Ectodermal cell (in vitro differentiated cells): ENCODE measurements at regions not wholly inside any gene's neighbourhood (a gene's known extent, or its start where the extent isn't known, plus 50 kb on each side); places are given as distances from the start of the nearest gene placed in this dataset.
"Not testable (repeated sequence)": the region's sequence is repeated elsewhere in the genome, so short reads cannot be mapped to it uniquely, and the experiment has no call there.

Experiments used
- H3K27ac ChIP-seq: 2 replicates; pipeline ENCODE4 v1.7.0; 2013; ENCODE audit warnings: mild to moderate bottlenecking, low read depth, low read length; ENCODE audit not compliant: insufficient read depth, poor library complexity, severe bottlenecking
- H3K27me3 ChIP-seq: 2 replicates; pipeline ENCODE4 v1.7.0; 2013; ENCODE audit warnings: mild to moderate bottlenecking, low read length; ENCODE audit not compliant: insufficient read depth, control insufficient read depth, poor library complexity, severe bottlenecking
- H3K36me3 ChIP-seq: one replicate; pipeline ENCODE4 v1.7.0; 2013; ENCODE audit warnings: low read length; ENCODE audit not compliant: control insufficient read depth, insufficient read depth
- H3K4me1 ChIP-seq: one replicate; pipeline ENCODE4 v1.7.0; 2013; ENCODE audit warnings: low read length; ENCODE audit not compliant: control insufficient read depth, insufficient read depth
- H3K4me3 ChIP-seq: 2 replicates; pipeline ENCODE4 v1.7.0; 2013; ENCODE audit warnings: low read depth, low read length, control low read depth; ENCODE audit not compliant: insufficient read depth
- H3K9me3 ChIP-seq: 2 replicates; pipeline ENCODE4 v1.7.0; 2013; ENCODE audit warnings: mild to moderate bottlenecking, low read length, moderate library complexity; ENCODE audit not compliant: control insufficient read depth
- WGBS, 2 experiments: methylation state at CpG; one replicate each; pipeline ENCODE4 v1.1.7; 2013; ENCODE audit warnings: missing lambda C conversion rate in 2 of 2; 5-methylcytosine and 5-hydroxymethylcytosine counted together

DNA sequence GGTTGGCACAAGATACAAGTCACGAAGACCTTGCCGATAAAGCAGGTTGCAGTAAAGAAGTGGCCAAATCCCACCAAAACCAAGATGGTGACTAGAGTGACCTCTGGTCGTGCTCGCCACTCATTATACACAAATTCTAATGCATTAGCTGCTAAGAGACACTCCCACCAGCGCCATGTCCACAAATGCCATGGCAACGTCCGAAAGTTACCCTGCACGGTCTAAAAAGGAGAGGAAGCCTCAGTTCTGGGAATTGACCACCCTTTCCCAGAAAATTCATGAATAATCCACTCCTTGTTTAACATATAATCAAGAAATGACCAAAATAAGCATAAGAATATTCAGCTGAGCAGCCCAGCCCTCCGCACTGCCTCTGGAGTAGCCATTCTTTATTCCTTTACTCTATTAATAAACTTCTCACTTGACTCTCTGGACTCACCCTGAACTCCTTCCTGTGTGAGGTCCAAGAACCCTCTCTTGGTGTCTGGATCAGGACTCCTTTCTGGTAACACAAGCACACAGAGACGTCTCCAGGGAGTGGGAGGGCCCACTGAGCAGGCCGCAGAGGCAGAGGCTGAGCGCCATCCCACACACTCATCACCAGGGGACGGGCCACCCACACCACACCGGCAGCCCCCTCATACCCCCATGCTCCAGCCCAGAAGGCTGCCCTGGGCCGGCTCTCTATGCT is 5431.8 kb upstream of the TPTE start:
- H3K27me3 ChIP-seq, H3K27ac ChIP-seq, H3K36me3 ChIP-seq, H3K9me3 ChIP-seq, H3K4me1 ChIP-seq, H3K4me3 ChIP-seq: not testable (repeated sequence)
- WGBS, 2 experiments = 75 to 100% methylated on average over 1 of the region's 15 CpGs

- WGBS, 2 experiments = 95% methylated on average over 11 to 16 of the region's 34 CpGs
- H3K27ac ChIP-seq = not testable (repeated sequence)
These were observed 5431.0 kb upstream of the TPTE start for GRCh38 chr21:5090132-5091079.

GRCh38 chr21:5091274-5091673 is 5430.1 kb upstream of the TPTE start:
- H3K4me1 ChIP-seq = not testable (repeated sequence)
- WGBS, 2 experiments = no CpG with 5 or more reads among the region's 11 CpGs

More at GRCh38 chr21:5090132-5091079, 5431.0 kb upstream of the TPTE start:
- H3K27me3 ChIP-seq, H3K9me3 ChIP-seq, H3K4me3 ChIP-seq, H3K4me1 ChIP-seq, H3K36me3 ChIP-seq: not testable (repeated sequence)

GRCh38 chr21:5095628-5096027 is 5425.8 kb upstream of the TPTE start:
- not testable (repeated sequence) for H3K4me1 ChIP-seq, H3K9me3 ChIP-seq
- 98 to 100% methylated on average over 2 to 4 of the region's 15 CpGs for WGBS, 2 experiments

More at GRCh38 chr21:5091274-5091673, 5430.1 kb upstream of the TPTE start:
- H3K27ac ChIP-seq, H3K9me3 ChIP-seq, H3K4me3 ChIP-seq, H3K27me3 ChIP-seq, H3K36me3 ChIP-seq: not testable (repeated sequence)

GRCh38 chr21:5098010-5098743 is 5423.2 kb upstream of the TPTE start:
- 91 to 93% methylated on average over 5 to 9 of the region's 25 CpGs for WGBS, 2 experiments
- H3K4me3 ChIP-seq, H3K27ac ChIP-seq, H3K9me3 ChIP-seq, H3K4me1 ChIP-seq, H3K36me3 ChIP-seq, H3K27me3 ChIP-seq: not testable (repeated sequence)

More at GRCh38 chr21:5095628-5096027, 5425.8 kb upstream of the TPTE start:
- H3K4me3 ChIP-seq, H3K36me3 ChIP-seq, H3K27ac ChIP-seq, H3K27me3 ChIP-seq: not testable (repeated sequence)

DNA sequence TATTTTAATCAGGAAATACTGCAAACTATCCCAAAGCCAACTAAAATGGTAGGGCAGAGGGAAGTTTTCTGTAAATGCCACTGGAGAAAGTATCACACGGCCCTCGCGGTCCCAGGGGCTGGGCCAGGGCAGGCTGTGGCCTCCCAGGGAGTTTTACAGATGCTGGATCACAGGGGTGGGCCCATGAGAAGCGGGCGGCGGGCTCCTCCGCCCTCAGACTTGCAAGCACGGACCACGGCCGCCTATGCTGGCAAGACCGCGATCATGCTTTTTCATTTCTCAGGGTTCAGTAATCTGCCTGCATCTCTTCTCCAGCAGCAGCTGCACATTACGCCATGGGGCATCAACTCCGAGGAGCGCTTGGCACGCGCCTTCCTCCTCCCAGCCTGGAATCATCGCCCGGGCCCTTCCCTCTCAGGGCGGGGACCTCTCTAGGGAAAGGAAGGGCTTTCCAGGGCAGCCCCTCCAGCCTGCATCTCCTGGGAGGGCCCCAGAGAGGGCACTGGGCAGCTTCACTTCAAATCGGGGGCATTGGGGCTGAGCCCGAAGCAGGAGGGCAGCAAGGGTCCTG is 5420.7 kb upstream of the TPTE start:
- not testable (repeated sequence) for H3K9me3 ChIP-seq, H3K4me1 ChIP-seq, H3K27me3 ChIP-seq, H3K4me3 ChIP-seq, H3K27ac ChIP-seq, H3K36me3 ChIP-seq
- WGBS, 2 experiments = no CpG with 5 or more reads among the region's 22 CpGs

DNA sequence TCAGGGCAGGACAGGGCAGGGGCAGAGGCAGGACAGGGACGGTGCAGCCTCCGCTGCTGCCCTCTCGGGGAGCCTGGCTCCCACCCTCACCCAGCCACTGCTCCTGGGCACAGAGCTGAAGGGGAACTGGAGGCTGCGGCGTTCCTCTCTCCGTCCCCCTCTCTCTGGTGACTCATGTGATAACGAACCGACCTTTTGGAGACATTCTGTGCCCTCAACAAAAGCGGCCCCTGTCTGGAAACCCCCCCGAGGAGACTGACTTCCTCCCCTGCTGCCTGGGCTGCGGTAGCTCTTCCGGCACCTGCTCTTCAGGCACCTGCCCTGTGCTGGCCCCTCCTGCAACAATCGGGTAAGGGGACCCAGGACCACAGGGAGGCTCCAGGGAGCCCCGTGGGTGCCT is 5419.6 kb upstream of the TPTE start:
- not testable (repeated sequence) for H3K9me3 ChIP-seq, H3K27ac ChIP-seq, H3K4me3 ChIP-seq, H3K36me3 ChIP-seq, H3K27me3 ChIP-seq, H3K4me1 ChIP-seq
- 59 to 61% methylated on average over 7 of the region's 14 CpGs for WGBS, 2 experiments

DNA sequence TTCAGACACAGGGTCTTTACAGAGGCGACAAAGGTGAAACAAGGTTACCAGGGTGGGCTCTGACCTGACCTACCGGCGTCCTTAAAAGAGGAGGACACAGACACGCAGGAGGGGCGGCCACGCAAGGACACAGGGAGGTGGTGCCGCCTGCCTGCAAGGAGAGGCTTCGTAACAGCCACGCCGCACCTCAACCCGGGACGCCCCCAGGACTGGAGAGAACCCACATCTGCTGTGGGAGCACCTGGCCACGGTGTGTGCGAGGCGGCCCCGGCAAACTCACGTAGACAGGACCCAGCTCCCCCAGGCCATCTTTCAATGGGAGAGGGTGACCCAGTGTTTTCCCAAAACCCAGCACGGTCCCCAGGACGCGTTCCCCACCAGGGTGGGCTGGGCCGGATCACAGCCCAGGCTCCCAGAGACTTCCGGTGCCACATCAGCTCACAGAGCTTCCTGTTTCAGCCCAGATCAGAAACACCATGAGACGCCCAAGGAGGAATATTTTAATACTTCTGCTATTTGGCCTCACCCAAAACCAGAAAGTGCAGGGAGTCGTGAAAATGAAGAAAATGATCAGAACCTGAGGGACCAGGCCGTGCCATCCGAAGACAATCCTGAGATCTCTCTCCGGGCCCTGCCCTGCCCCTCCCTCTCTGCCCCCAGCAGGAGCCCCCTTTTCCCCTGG is 5417.4 kb upstream of the TPTE start:
- 88 to 90% methylated on average over 2 to 5 of the region's 27 CpGs for WGBS, 2 experiments

GRCh38 chr21:5104562-5104928 is 5416.8 kb upstream of the TPTE start:
- not testable (repeated sequence) for H3K27me3 ChIP-seq, H3K9me3 ChIP-seq, H3K4me3 ChIP-seq, H3K27ac ChIP-seq, H3K4me1 ChIP-seq, H3K36me3 ChIP-seq
- WGBS, 2 experiments = 90 to 100% methylated on average over 3 of the region's 11 CpGs

More for the DNA sequence above, 5417.4 kb upstream of the TPTE start:
- not testable (repeated sequence) for H3K4me3 ChIP-seq, H3K27me3 ChIP-seq, H3K27ac ChIP-seq, H3K36me3 ChIP-seq, H3K4me1 ChIP-seq, H3K9me3 ChIP-seq
